Pancreas (tissue), 10 donors: ENCODE measurements at regions not wholly inside any gene's neighbourhood (a gene's known extent, or its start where the extent isn't known, plus 50 kb on each side); places are given as distances from the start of the nearest gene placed in this dataset.
"Not testable (repeated sequence)": the region's sequence is repeated elsewhere in the genome, so short reads cannot be mapped to it uniquely, and the experiment has no call there.

Experiments
- ATAC-seq, 4 donors: fragments of 200-7000 bp; cut with Tn5 transposase; one replicate each; pipeline versions ENCODE4 v1.8.0 to v1.9.1; 2020; ENCODE audit warnings: mild to moderate bottlenecking in 4 of 4, moderate library complexity in 4 of 4
- DNase-seq, 6 donors: peaks; one replicate each; pipeline ENCODE4 v3.0.0-alpha.2; 2020
- FAIRE-seq: peaks from 2 replicates; lab custom pipeline; 2012; peaks lifted over from hg19 to GRCh38; lab: Jason Lieb, UNC
- H3K27ac ChIP-seq, 4 donors: fragments of 200-600 bp; sonication (generic); 1 replicate in 3 of 4; 2 replicates in 1 of 4; pipeline versions ENCODE4 v1.5.0 to v1.8.0; 2020
- H3K27me3 ChIP-seq, 4 donors: fragments of 200-600 bp; one replicate each; pipeline ENCODE4 v1.8.0; 2021
- H3K36me3 ChIP-seq, 3 donors: fragments of 200-600 bp; sonication (generic) in 1 of 3; one replicate each; pipeline versions ENCODE4 v1.5.0 to v1.8.0; 2020 to 2021
- H3K4me1 ChIP-seq, 3 donors: fragments of 200-600 bp; one replicate each; pipeline ENCODE4 v1.8.0; 2021
- H3K4me3 ChIP-seq, 4 donors: fragments of 200-600 bp; sonication (generic) in 2 of 4; one replicate each; pipeline versions ENCODE4 v1.5.0 to v1.8.0; 2020 to 2021
- H3K9me3 ChIP-seq, 4 donors: fragments of 200-600 bp; one replicate each; pipeline ENCODE4 v1.8.0; 2021
- CTCF ChIP-seq, 4 donors: fragments of 200-600 bp; sonication (generic) in 3 of 4; IDR thresholded peaks; one replicate each; pipeline versions ENCODE4 v1.5.0 to v1.8.0; 2021; ENCODE audit warnings: antibody characterized with exemption in 4 of 4
- WGBS, 2 donors: extraction: QIAGEN DNeasy Blood & Tissue Kit; methylation state at CpG; one replicate each; pipeline ENCODE4 v1.1.7; 2013; 5-methylcytosine and 5-hydroxymethylcytosine counted together
- intact Hi-C, 3 donors: fragments of 100-400 bp; cut with DNase I; formaldehyde crosslinking; loops; one replicate each; pipeline versions ENCODE4 v1.11.1 to v1.14.2; 2022
- donor health status: healthy with polysubstance abuse.
- donor health status: DM: no; HTN: no; CAD: no; lungs with moderate emphysema.
- donor health status: DM: no; HTN: no; CAD: no.
- donor health status: control.
- donor health status: control.
- donor health status: Bipolar disorder and iron deficiency.
- donor health status: DM: yes; HTN: yes; CAD: no.
- donor health status: DM: no; HTN: no; CAD: no.
- donor health status: DM: no; HTN: no; CAD: no.
- donor health status: DM: yes; HTN: yes; CAD: no.

DNA sequence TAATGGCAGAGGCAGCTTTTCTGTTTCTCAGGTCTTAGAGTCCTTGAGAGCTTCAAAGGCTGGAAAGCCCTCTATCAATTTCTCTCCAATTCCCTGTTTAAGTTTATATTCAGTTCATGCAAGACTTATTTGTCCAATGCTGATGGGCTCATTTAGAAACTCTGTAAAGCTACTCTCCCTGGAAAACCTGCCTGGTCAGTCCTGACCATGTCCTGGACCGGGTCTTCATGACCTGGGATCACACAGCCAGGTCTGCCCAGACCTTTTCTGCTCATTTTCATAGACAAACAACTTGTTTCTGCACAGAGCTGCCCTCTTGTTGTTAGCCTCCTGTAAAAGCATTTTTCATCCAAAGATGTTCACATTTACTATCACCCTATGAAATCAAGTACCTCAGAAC, 85.4 kb upstream of the TBCA start:
- no peaks in the 10 kb centered on the region for H3K27me3 ChIP-seq
- 100% methylated on average over 1 of the region's 1 CpG for WGBS, 2 donors
- FAIRE-seq = no peak
- no peak overlapping the region for H3K27ac ChIP-seq
- intact Hi-C loops = no loop called here
- no peak for ATAC-seq
- no peaks in the 10 kb centered on the region for H3K36me3 ChIP-seq
- TF ChIP-seq CTCF (IDR thresholded peaks at IDR 0.05) = no peak
- H3K4me3 ChIP-seq = no peak overlapping the region
- DNase-seq = no peak
- H3K4me1 ChIP-seq = no peaks in the 10 kb centered on the region
- no peaks in the 10 kb centered on the region for H3K9me3 ChIP-seq

- ATAC-seq = no peak
- Histone ChIP-seq H3K27me3 (peaks cover 0 to 10% (median 0%) of the 10 kb centered on the region in 4 donors), H3K9me3 (no peaks in the 10 kb centered on the region), H3K36me3 (no peaks in the 10 kb centered on the region), H3K4me1 (no peaks in the 10 kb centered on the region), H3K4me3 (no peak overlapping the region), H3K27ac (no peak overlapping the region)
- WGBS, 2 donors = 64 to 79% methylated on average over 1 of the region's 1 CpG
- intact Hi-C loops = no loop called here
- FAIRE-seq = no peak
- no peak for TF ChIP-seq CTCF (IDR thresholded peaks at IDR 0.05)
- DNase-seq = no peak
Measured at GRCh38 chr5:77859306-77859705, 83.2 kb upstream of the TBCA start.

DNA sequence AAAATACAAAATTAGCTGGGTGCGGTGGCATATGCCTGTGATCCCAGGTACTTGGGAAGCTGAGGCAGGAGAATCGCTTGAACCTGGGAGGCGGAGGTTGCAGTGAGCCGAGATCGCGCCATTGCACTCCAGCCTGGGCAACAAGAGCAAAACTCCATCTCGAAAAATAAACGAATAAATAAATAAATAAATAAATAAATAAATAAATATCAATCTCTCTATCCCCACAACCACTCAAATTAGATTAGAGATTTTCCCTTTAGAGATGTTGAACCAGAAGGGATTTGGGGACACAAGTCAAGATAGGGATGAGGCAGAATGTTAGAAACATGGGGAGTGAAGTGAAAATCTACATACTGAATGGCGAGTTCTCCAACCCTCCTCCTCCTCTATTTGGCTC, 82.5 kb upstream of the TBCA start:
- intact Hi-C loops, ATAC-seq, H3K36me3 ChIP-seq, DNase-seq, H3K9me3 ChIP-seq, H3K4me1 ChIP-seq, H3K27ac ChIP-seq, FAIRE-seq, H3K4me3 ChIP-seq: not testable (repeated sequence)
- H3K27me3 ChIP-seq = peaks cover 0 to 13% (median 0%) of the 10 kb centered on the region in 4 donors
- 88 to 91% methylated on average over 9 of the region's 9 CpGs for WGBS, 2 donors

GRCh38 chr5:77855369-77855768, 79.2 kb upstream of the TBCA start:
- WGBS, 2 donors = 59 to 72% methylated on average over 3 of the region's 3 CpGs
- no peaks in the 10 kb centered on the region for H3K9me3 ChIP-seq
- FAIRE-seq (no peak), DNase-seq (no peak), ATAC-seq (no peak)
- no peak overlapping the region for H3K27ac ChIP-seq
- H3K27me3 ChIP-seq = peaks cover 0 to 17% (median 1%) of the 10 kb centered on the region in 4 donors
- H3K4me3 ChIP-seq = no peak overlapping the region
- no peaks in the 10 kb centered on the region for H3K4me1 ChIP-seq
- no peak for TF ChIP-seq CTCF (IDR thresholded peaks at IDR 0.05)
- intact Hi-C loops = no loop called here
- no peaks in the 10 kb centered on the region for H3K36me3 ChIP-seq

- no peak for TF ChIP-seq CTCF (IDR thresholded peaks at IDR 0.05)
- 21 to 29% methylated on average over 2 of the region's 2 CpGs for WGBS, 2 donors
- H3K4me3 ChIP-seq = no peak overlapping the region
- no peaks in the 10 kb centered on the region for H3K9me3 ChIP-seq
- ATAC-seq = no peak
- H3K27ac ChIP-seq = no peak overlapping the region
- H3K36me3 ChIP-seq = no peaks in the 10 kb centered on the region
- H3K4me1 ChIP-seq = no peaks in the 10 kb centered on the region
- peaks cover 0 to 17% (median 1%) of the 10 kb centered on the region in 4 donors for H3K27me3 ChIP-seq
- intact Hi-C loops = no loop called here
- no peak for FAIRE-seq
- DNase-seq = no peak
Measured at GRCh38 chr5:77853353-77853907, 77.3 kb upstream of the TBCA start.
